OCI-LY7 (cell line): ENCODE measurements at regions not wholly inside any gene's neighbourhood (a gene's known extent, or its start where the extent isn't known, plus 50 kb on each side); places are given as distances from the start of the nearest gene placed in this dataset.

Experiments used
- EZH2phosphoT487 ChIP-seq: fragments of 200-600 bp; sonication (generic); IDR thresholded peaks from 2 replicates; pipeline ENCODE4 v1.6.1; 2018; ENCODE audit warnings: low read depth, borderline replicate concordance, mild to moderate bottlenecking, mixed run types, antibody characterized with exemption, low read length, moderate library complexity, mixed read lengths
- TF ChIP-seq, protein P1 (sequence below): fragments of 200-600 bp; sonication (generic); conservative IDR thresholded peaks from 2 replicates; pipeline ENCODE4 v1.5.1; 2014; ENCODE audit warnings: mild to moderate bottlenecking, antibody characterized with exemption, low read length, moderate library complexity, mixed read lengths

DNA sequence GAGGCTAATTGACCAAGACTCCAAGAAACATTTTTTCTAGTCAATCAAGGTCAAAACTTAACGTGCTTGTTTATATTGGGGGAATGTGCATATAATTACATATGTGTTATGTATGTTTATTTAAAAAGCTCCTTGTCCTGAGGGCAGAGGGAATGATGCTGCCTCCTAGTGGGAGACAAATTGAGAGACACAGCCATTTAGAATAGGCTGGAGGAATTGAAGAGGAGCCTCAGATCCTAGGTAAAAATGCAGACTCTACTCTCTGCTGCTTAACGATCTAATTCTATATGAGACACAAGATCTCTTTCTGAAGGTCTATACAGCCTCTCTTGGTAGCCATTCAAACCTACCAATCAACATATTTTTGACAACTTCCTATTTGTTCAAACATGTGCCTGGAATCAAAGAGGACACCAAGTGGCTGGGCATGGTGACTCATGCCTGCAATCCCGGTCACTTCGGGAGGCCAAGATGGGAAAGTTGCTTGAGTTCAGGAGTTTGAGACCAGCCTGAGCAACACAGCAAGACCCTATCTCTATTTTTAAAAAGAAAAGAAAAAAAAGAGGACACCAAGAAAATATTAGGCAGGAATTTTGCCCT is 136.6 kb upstream of the ZNF648 start:
- TF ChIP-seq, protein P1, sequence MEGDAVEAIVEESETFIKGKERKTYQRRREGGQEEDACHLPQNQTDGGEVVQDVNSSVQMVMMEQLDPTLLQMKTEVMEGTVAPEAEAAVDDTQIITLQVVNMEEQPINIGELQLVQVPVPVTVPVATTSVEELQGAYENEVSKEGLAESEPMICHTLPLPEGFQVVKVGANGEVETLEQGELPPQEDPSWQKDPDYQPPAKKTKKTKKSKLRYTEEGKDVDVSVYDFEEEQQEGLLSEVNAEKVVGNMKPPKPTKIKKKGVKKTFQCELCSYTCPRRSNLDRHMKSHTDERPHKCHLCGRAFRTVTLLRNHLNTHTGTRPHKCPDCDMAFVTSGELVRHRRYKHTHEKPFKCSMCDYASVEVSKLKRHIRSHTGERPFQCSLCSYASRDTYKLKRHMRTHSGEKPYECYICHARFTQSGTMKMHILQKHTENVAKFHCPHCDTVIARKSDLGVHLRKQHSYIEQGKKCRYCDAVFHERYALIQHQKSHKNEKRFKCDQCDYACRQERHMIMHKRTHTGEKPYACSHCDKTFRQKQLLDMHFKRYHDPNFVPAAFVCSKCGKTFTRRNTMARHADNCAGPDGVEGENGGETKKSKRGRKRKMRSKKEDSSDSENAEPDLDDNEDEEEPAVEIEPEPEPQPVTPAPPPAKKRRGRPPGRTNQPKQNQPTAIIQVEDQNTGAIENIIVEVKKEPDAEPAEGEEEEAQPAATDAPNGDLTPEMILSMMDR, result peak; percentile 42; the same call in 1 of the 2 replicates
- TF ChIP-seq EZH2phosphoT487, result no peak
